GM23248 (cell line): ENCODE measurements at regions not wholly inside any gene's neighbourhood (a gene's known extent, or its start where the extent isn't known, plus 50 kb on each side); places are given as distances from the start of the nearest gene placed in this dataset.

Experiments used
- EZH2 ChIP-seq: fragments of 200-600 bp; sonication (generic); IDR thresholded peaks from 2 replicates; pipeline ENCODE4 v1.6.1; 2018; ENCODE audit warnings: antibody characterized with exemption, mild to moderate bottlenecking; ENCODE audit not compliant: insufficient read depth, poor library complexity, severe bottlenecking
- EZH2phosphoT487 ChIP-seq: fragments of 200-600 bp; sonication (generic); IDR thresholded peaks from 2 replicates; pipeline ENCODE4 v1.6.1; 2018; ENCODE audit warnings: antibody characterized with exemption, moderate library complexity, mild to moderate bottlenecking, low read depth; ENCODE audit not compliant: insufficient read depth

- no peak for TF ChIP-seq EZH2
- TF ChIP-seq EZH2phosphoT487 = no peak
Measured at GRCh38 chr11:122168218-122168617, 52.2 kb upstream of the BLID start.
